NCI-H1417 (cell line): ENCODE measurements at regions not wholly inside any gene's neighbourhood (a gene's known extent, or its start where the extent isn't known, plus 50 kb on each side); places are given as distances from the start of the nearest gene placed in this dataset.

Source experiments
- DNase-seq, 3 experiments: peaks; one replicate each; lab custom pipeline; 2025; lab: John Stamatoyannopoulos, UW

- no peak for DNase-seq
These were observed 55.5 kb downstream of the INHBB start for GRCh38 chr2:120401275-120402066.

- DNase-seq, result no peak
These were observed 56.1 kb downstream of the INHBB start for GRCh38 chr2:120402067-120402433.

GRCh38 chr2:120402508-120402907 lies 56.6 kb downstream of the INHBB start:
- DNase-seq, result no peak

- DNase-seq, result no peak
These were observed 57.3 kb downstream of the INHBB start for GRCh38 chr2:120403261-120403660.

- DNase-seq, result no peak
These were observed 57.7 kb downstream of the INHBB start for GRCh38 chr2:120403676-120404075.

GRCh38 chr2:120404274-120404673 lies 58.3 kb downstream of the INHBB start:
- no peak for DNase-seq

GRCh38 chr2:120404941-120405758 lies 59.2 kb downstream of the INHBB start:
- DNase-seq, result no peak

- DNase-seq, result no peak
These were observed 59.8 kb downstream of the INHBB start for GRCh38 chr2:120405759-120406099.

GRCh38 chr2:120406566-120406965 lies 60.6 kb downstream of the INHBB start:
- no peak for DNase-seq

- DNase-seq, result no peak
These were observed 64.6 kb downstream of the INHBB start for GRCh38 chr2:120410487-120410886.

- no peak for DNase-seq
These were observed 69.1 kb downstream of the INHBB start for GRCh38 chr2:120415060-120415459.

- no peak for DNase-seq
These were observed 70.0 kb downstream of the INHBB start for GRCh38 chr2:120415728-120416509.

- no peak for DNase-seq
These were observed 72.3 kb downstream of the INHBB start for GRCh38 chr2:120418174-120418787.

- no peak for DNase-seq
These were observed 73.1 kb downstream of the INHBB start for GRCh38 chr2:120419073-120419472.

- DNase-seq, result no peak
These were observed 74.0 kb downstream of the INHBB start for GRCh38 chr2:120419955-120420354.

- no peak for DNase-seq
These were observed 75.3 kb downstream of the INHBB start for GRCh38 chr2:120421126-120421829.

GRCh38 chr2:120421830-120422175 lies 75.9 kb downstream of the INHBB start:
- DNase-seq, result no peak

GRCh38 chr2:120422465-120423160 lies 76.7 kb downstream of the INHBB start:
- no peak for DNase-seq

GRCh38 chr2:120423167-120423943 lies 77.4 kb downstream of the INHBB start:
- no peak for DNase-seq

- no peak for DNase-seq
These were observed 78.4 kb downstream of the INHBB start for GRCh38 chr2:120424274-120424796.
